HAP-1 (cell line): ENCODE measurements at regions not wholly inside any gene's neighbourhood (a gene's known extent, or its start where the extent isn't known, plus 50 kb on each side); places are given as distances from the start of the nearest gene placed in this dataset.
"Not testable (repeated sequence)": the region's sequence is repeated elsewhere in the genome, so short reads cannot be mapped to it uniquely, and the experiment has no call there.

Source experiments
- DNase-seq, 2 experiments: peaks; one replicate each; pipeline ENCODE4 v3.0.0-alpha.2; 2016 to 2020; ENCODE audit warnings: low spot score in 2 of 2
- H3K27me3 ChIP-seq: fragments of 250-450 bp; sonication (Bioruptor Pico); 2 replicates; pipeline ENCODE4 v1.5.1; 2020; ENCODE audit warnings: low read depth, mild to moderate bottlenecking, moderate library complexity
- H3K36me3 ChIP-seq: fragments of 250-450 bp; sonication (Bioruptor Pico); replicated peaks from 2 replicates; pipeline ENCODE4 v1.5.1; 2020; ENCODE audit warnings: mild to moderate bottlenecking
- H3K4me1 ChIP-seq: fragments of 250-450 bp; sonication (Bioruptor Pico); 2 replicates; pipeline ENCODE4 v1.5.1; 2020; ENCODE audit warnings: mild to moderate bottlenecking
- H3K4me3 ChIP-seq: fragments of 250-450 bp; sonication (Bioruptor Pico); 2 replicates; pipeline ENCODE4 v1.5.1; 2020; ENCODE audit warnings: mild to moderate bottlenecking, moderate library complexity
- H3K9me3 ChIP-seq: fragments of 250-450 bp; sonication (Bioruptor Pico); 2 replicates; pipeline ENCODE4 v1.5.1; 2020; ENCODE audit warnings: mild to moderate bottlenecking, moderate library complexity
- in situ Hi-C: fragments of 300-500 bp; cut with MboI; formaldehyde crosslinking; loops from 3 replicates; pipeline ENCODE4 v1.14.3; 2020; ENCODE audit warnings: low sequenced_read_pairs, inconsistent platforms, mixed read lengths

GRCh38 chr13:97736436-97736835 lies 217.0 kb upstream of the IPO5 start:
- no peak for DNase-seq
- no peaks in the 10 kb centered on the region for H3K36me3 ChIP-seq
- no peaks in the 10 kb centered on the region for H3K4me1 ChIP-seq
- H3K27me3 ChIP-seq = no peaks in the 10 kb centered on the region
- in situ Hi-C loops = no loop called here
- no peak overlapping the region for H3K4me3 ChIP-seq
- no peaks in the 10 kb centered on the region for H3K9me3 ChIP-seq

- DNase-seq = no peak
- Histone ChIP-seq H3K36me3 (no peaks in the 10 kb centered on the region), H3K4me3 (no peak overlapping the region), H3K27me3 (no peaks in the 10 kb centered on the region), H3K4me1 (no peaks in the 10 kb centered on the region), H3K9me3 (no peaks in the 10 kb centered on the region)
- in situ Hi-C loops = no loop called here
These were observed 211.4 kb upstream of the IPO5 start for GRCh38 chr13:97742084-97742483.

GRCh38 chr13:97743938-97744337 lies 209.5 kb upstream of the IPO5 start:
- no peaks in the 10 kb centered on the region for H3K27me3 ChIP-seq
- in situ Hi-C loops = no loop called here

GRCh38 chr13:97746649-97747048 lies 206.8 kb upstream of the IPO5 start:
- Histone ChIP-seq H3K4me1 (no peaks in the 10 kb centered on the region), H3K4me3 (no peak overlapping the region), H3K9me3 (no peaks in the 10 kb centered on the region), H3K36me3 (no peaks in the 10 kb centered on the region), H3K27me3 (no peaks in the 10 kb centered on the region)
- DNase-seq = no peak
- in situ Hi-C loops = no loop called here

More at GRCh38 chr13:97743938-97744337, 209.5 kb upstream of the IPO5 start:
- Histone ChIP-seq H3K4me3 (no peak overlapping the region), H3K36me3 (no peaks in the 10 kb centered on the region), H3K9me3 (no peaks in the 10 kb centered on the region), H3K4me1 (no peaks in the 10 kb centered on the region)
- no peak for DNase-seq

GRCh38 chr13:97749174-97749573 lies 204.3 kb upstream of the IPO5 start:
- DNase-seq = no peak
- in situ Hi-C loops = no loop called here

GRCh38 chr13:97751477-97751876 lies 202.0 kb upstream of the IPO5 start:
- no peak for DNase-seq
- H3K36me3 ChIP-seq = no peaks in the 10 kb centered on the region
- H3K27me3 ChIP-seq = no peaks in the 10 kb centered on the region
- H3K9me3 ChIP-seq = no peaks in the 10 kb centered on the region
- H3K4me3 ChIP-seq = no peak overlapping the region
- no peaks in the 10 kb centered on the region for H3K4me1 ChIP-seq
- in situ Hi-C loops = no loop called here

More at GRCh38 chr13:97749174-97749573, 204.3 kb upstream of the IPO5 start:
- H3K4me1 ChIP-seq = no peaks in the 10 kb centered on the region
- H3K4me3 ChIP-seq = no peak overlapping the region
- no peaks in the 10 kb centered on the region for H3K27me3 ChIP-seq
- H3K36me3 ChIP-seq = no peaks in the 10 kb centered on the region
- H3K9me3 ChIP-seq = no peaks in the 10 kb centered on the region

- no peak for DNase-seq
- no peaks in the 10 kb centered on the region for H3K27me3 ChIP-seq
- H3K9me3 ChIP-seq = no peaks in the 10 kb centered on the region
- no peak overlapping the region for H3K4me3 ChIP-seq
- in situ Hi-C loops = no loop called here
- no peaks in the 10 kb centered on the region for H3K4me1 ChIP-seq
- H3K36me3 ChIP-seq = no peaks in the 10 kb centered on the region
These were observed 200.4 kb upstream of the IPO5 start for GRCh38 chr13:97752961-97753668.

- H3K4me1 ChIP-seq = no peaks in the 10 kb centered on the region
- in situ Hi-C loops = no loop called here
- no peaks in the 10 kb centered on the region for H3K9me3 ChIP-seq
- no peaks in the 10 kb centered on the region for H3K36me3 ChIP-seq
- H3K4me3 ChIP-seq = no peak overlapping the region
- H3K27me3 ChIP-seq = no peaks in the 10 kb centered on the region
- peak in 1 of 2 experiments; percentile 34 for DNase-seq
These were observed 199.4 kb upstream of the IPO5 start for GRCh38 chr13:97753942-97754670.

GRCh38 chr13:97757807-97758206 lies 195.7 kb upstream of the IPO5 start:
- Histone ChIP-seq H3K4me1 (no peaks in the 10 kb centered on the region), H3K27me3 (no peaks in the 10 kb centered on the region), H3K4me3 (no peak overlapping the region), H3K36me3 (no peaks in the 10 kb centered on the region), H3K9me3 (no peaks in the 10 kb centered on the region)
- in situ Hi-C loops = no loop called here
- DNase-seq = no peak

GRCh38 chr13:97758317-97758716 lies 195.2 kb upstream of the IPO5 start:
- Histone ChIP-seq H3K27me3 (no peaks in the 10 kb centered on the region), H3K9me3 (no peaks in the 10 kb centered on the region), H3K4me3 (no peak overlapping the region), H3K36me3 (no peaks in the 10 kb centered on the region), H3K4me1 (no peaks in the 10 kb centered on the region)
- in situ Hi-C loops = no loop called here
- DNase-seq = no peak

- Histone ChIP-seq H3K9me3 (no peaks in the 10 kb centered on the region), H3K27me3 (no peaks in the 10 kb centered on the region), H3K4me1 (no peaks in the 10 kb centered on the region), H3K36me3 (no peaks in the 10 kb centered on the region), H3K4me3 (no peak overlapping the region)
- no peak for DNase-seq
- in situ Hi-C loops = no loop called here
These were observed 191.5 kb upstream of the IPO5 start for GRCh38 chr13:97761796-97762540.

- Histone ChIP-seq H3K4me3 (no peak overlapping the region), H3K27me3 (no peaks in the 10 kb centered on the region), H3K4me1 (no peaks in the 10 kb centered on the region), H3K9me3 (no peaks in the 10 kb centered on the region), H3K36me3 (no peaks in the 10 kb centered on the region)
- in situ Hi-C loops = no loop called here
- no peak for DNase-seq
These were observed 186.7 kb upstream of the IPO5 start for GRCh38 chr13:97766749-97767148.

GRCh38 chr13:97768134-97768533 lies 185.3 kb upstream of the IPO5 start:
- Histone ChIP-seq H3K27me3 (no peaks in the 10 kb centered on the region), H3K4me3 (no peak overlapping the region), H3K4me1 (no peaks in the 10 kb centered on the region), H3K36me3 (no peaks in the 10 kb centered on the region), H3K9me3 (no peaks in the 10 kb centered on the region)
- in situ Hi-C loops = no loop called here
- no peak for DNase-seq

- H3K36me3 ChIP-seq, H3K4me1 ChIP-seq, H3K27me3 ChIP-seq, H3K9me3 ChIP-seq, DNase-seq, H3K4me3 ChIP-seq, in situ Hi-C loops: not testable (repeated sequence)
These were observed 183.2 kb upstream of the IPO5 start for GRCh38 chr13:97770231-97770630.
